Loucy (cell line): ENCODE measurements at regions not wholly inside any gene's neighbourhood (a gene's known extent, or its start where the extent isn't known, plus 50 kb on each side); places are given as distances from the start of the nearest gene placed in this dataset.

ENCODE experiments used
- CTCF ChIP-seq: fragments of 200-600 bp; sonication (generic); conservative IDR thresholded peaks from 2 replicates; pipeline ENCODE4 v1.5.1; 2014; ENCODE audit warnings: mild to moderate bottlenecking, antibody characterized with exemption, low read length
- EZH2phosphoT487 ChIP-seq: fragments of 200-600 bp; IDR thresholded peaks from 2 replicates; pipeline ENCODE4 v1.6.1; 2018; ENCODE audit warnings: antibody characterized with exemption, mild to moderate bottlenecking, moderate library complexity, borderline replicate concordance

- no peak for TF ChIP-seq EZH2phosphoT487
- no peak for TF ChIP-seq CTCF
These were observed 154.0 kb upstream of the CITED2 start for GRCh38 chr6:139528471-139528870.
